SU-DHL-6 (cell line): ENCODE measurements at regions not wholly inside any gene's neighbourhood (a gene's known extent, or its start where the extent isn't known, plus 50 kb on each side); places are given as distances from the start of the nearest gene placed in this dataset.

Source experiments
- H2AFZ ChIP-seq: fragments of 200-600 bp; sonication (generic); 2 replicates; pipeline ENCODE4 v1.6.1; 2014; ENCODE audit warnings: low read depth, mild to moderate bottlenecking, moderate library complexity, mixed read lengths, antibody characterized with exemption, low read length; ENCODE audit not compliant: severe bottlenecking
- H3F3A ChIP-seq: fragments of 200-600 bp; shearing (Covaris generic); 2 replicates; pipeline ENCODE4 v1.6.0; 2016; ENCODE audit warnings: antibody characterized with exemption, mild to moderate bottlenecking; ENCODE audit not compliant: insufficient read depth
- H3K27ac ChIP-seq: fragments of 200-600 bp; sonication (generic); 2 replicates; pipeline ENCODE4 v1.5.1; 2016; ENCODE audit warnings: low read depth, mild to moderate bottlenecking, low read length, moderate library complexity, mixed read lengths
- H3K27me3 ChIP-seq: fragments of 200-600 bp; sonication (generic), shearing (Covaris generic); 2 replicates; pipeline ENCODE4 v1.6.0; 2014; ENCODE audit warnings: mild to moderate bottlenecking, low read length
- H3K36me3 ChIP-seq: fragments of 200-600 bp; sonication (generic); 2 replicates; pipeline ENCODE4 v1.6.1; 2014; ENCODE audit warnings: mild to moderate bottlenecking, low read length, mixed read lengths
- H3K4me2 ChIP-seq: fragments of 300-600, 200-600 bp; shearing (Covaris generic), sonication (generic); 2 replicates; pipeline ENCODE4 v1.6.0; 2014; ENCODE audit warnings: low read length, low read depth, mild to moderate bottlenecking; ENCODE audit not compliant: poor library complexity, severe bottlenecking
- H3K4me3 ChIP-seq: fragments of 200-600 bp; sonication (generic); 2 replicates; pipeline ENCODE4 v1.5.1; 2014; ENCODE audit warnings: antibody characterized with exemption, low read length, mild to moderate bottlenecking, mixed read lengths; ENCODE audit not compliant: insufficient read depth, poor library complexity, severe bottlenecking
- H3K79me2 ChIP-seq: fragments of 200-600 bp; sonication (generic); 2 replicates; pipeline ENCODE4 v1.6.1; 2014; ENCODE audit warnings: mild to moderate bottlenecking, low read length, moderate library complexity; ENCODE audit not compliant: insufficient read depth
- H3K9ac ChIP-seq: fragments of 200-600 bp; sonication (generic); 2 replicates; pipeline ENCODE4 v1.7.0; 2014; ENCODE audit warnings: mild to moderate bottlenecking, low read length
- H3K9me2 ChIP-seq: fragments of 200-600 bp; sonication (generic); replicated peaks from 2 replicates; pipeline ENCODE4 v1.6.1; 2014; ENCODE audit warnings: low read length; ENCODE audit not compliant: insufficient read depth
- H3K9me3 ChIP-seq: fragments of 200-600 bp; sonication (generic); 2 replicates; pipeline ENCODE4 v1.6.1; 2014; ENCODE audit warnings: low read length, mixed read lengths; ENCODE audit not compliant: insufficient read depth
- H4K20me1 ChIP-seq: fragments of 200-600 bp; sonication (generic); 2 replicates; pipeline ENCODE4 v1.6.1; 2014; ENCODE audit warnings: low read depth, mild to moderate bottlenecking, antibody characterized with exemption, low read length, moderate library complexity, mixed read lengths
- CTCF ChIP-seq: fragments of 200-600 bp; sonication (generic); IDR thresholded peaks from one replicate; pipeline ENCODE4 v1.5.1; 2017; ENCODE audit warnings: antibody characterized with exemption, mild to moderate bottlenecking, low read length, moderate library complexity; ENCODE audit not compliant: insufficient read depth, poor library complexity, severe bottlenecking
- EZH2phosphoT487 ChIP-seq: fragments of 200-600 bp; sonication (generic), shearing (Covaris generic); conservative IDR thresholded peaks from 2 replicates; pipeline ENCODE4 v1.6.1; 2018; ENCODE audit warnings: mild to moderate bottlenecking, antibody characterized with exemption, low read length, moderate library complexity, mixed read lengths

DNA sequence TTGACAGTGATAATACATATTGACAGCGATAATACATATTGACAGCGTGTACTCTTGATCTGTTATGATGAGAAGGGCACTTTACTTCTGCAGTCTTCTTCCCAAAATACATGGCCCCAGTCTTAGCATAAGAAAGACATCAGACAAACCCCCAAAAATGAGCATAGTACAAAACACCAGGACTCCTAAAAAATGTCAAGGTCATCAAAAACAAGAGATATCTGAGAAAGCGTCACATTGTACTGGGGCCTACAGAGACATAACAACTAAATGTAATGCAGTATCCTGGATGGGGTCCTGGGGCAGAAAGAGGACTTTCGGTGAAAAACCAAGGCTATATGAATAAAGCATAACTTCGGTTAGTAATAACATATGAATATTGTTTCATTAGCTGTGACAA is 731.5 kb upstream of the SGCG start:
- H3K27ac ChIP-seq = no peak overlapping the region
- no peaks in the 10 kb centered on the region for H3K27me3 ChIP-seq
- TF ChIP-seq CTCF (no peak), EZH2phosphoT487 (no peak)
- H4K20me1 ChIP-seq = no peaks in the 10 kb centered on the region
- H3K79me2 ChIP-seq = no peaks in the 10 kb centered on the region
- no peak overlapping the region for H3K9ac ChIP-seq
- no peak overlapping the region for H3K4me3 ChIP-seq
- H3K36me3 ChIP-seq = no peaks in the 10 kb centered on the region
- H3K9me2 ChIP-seq = no peaks in the 10 kb centered on the region; the same call in 1 of the 2 replicates
- H3K4me2 ChIP-seq = no peak overlapping the region
- H2AFZ ChIP-seq = no peak overlapping the region
- H3F3A ChIP-seq = no peaks in the 10 kb centered on the region
- H3K9me3 ChIP-seq = no peaks in the 10 kb centered on the region

DNA sequence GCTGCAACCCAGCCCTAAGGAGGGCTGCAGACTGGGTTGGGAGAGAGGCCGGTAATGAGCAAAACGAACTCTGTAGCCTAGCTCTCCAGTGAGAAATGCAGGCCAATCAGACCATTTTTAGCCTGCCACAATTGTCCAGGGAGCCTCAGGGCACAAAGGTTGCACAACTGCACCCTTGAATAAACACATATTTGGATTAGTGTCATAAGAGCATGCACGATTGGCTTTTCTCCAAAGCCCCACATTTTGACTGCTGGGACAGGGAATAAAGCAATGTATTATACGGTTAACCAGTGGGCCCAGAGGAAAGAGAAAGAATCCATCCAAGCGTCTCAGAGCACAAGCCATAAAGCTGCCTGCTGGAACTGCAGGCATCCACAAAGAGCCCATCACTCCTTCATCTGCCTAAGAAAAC is 729.4 kb upstream of the SGCG start:
- Histone ChIP-seq H3K9me2 (no peaks in the 10 kb centered on the region; the same call in 1 of the 2 replicates), H2AFZ (no peak overlapping the region), H3K27ac (no peak overlapping the region), H4K20me1 (no peaks in the 10 kb centered on the region), H3K4me3 (no peak overlapping the region), H3F3A (no peaks in the 10 kb centered on the region), H3K4me2 (no peak overlapping the region), H3K36me3 (no peaks in the 10 kb centered on the region), H3K9me3 (no peaks in the 10 kb centered on the region), H3K27me3 (no peaks in the 10 kb centered on the region), H3K9ac (no peak overlapping the region), H3K79me2 (no peaks in the 10 kb centered on the region)
- no peak for TF ChIP-seq CTCF
- no peak for TF ChIP-seq EZH2phosphoT487

GRCh38 chr13:22454586-22454985 is 726.2 kb upstream of the SGCG start:
- TF ChIP-seq EZH2phosphoT487 (no peak), CTCF (no peak)
- Histone ChIP-seq H3K27ac (no peak overlapping the region), H3K9ac (no peak overlapping the region), H3K9me3 (no peaks in the 10 kb centered on the region), H3K79me2 (no peaks in the 10 kb centered on the region), H2AFZ (no peak overlapping the region), H3K27me3 (no peaks in the 10 kb centered on the region), H3K4me2 (no peak overlapping the region), H4K20me1 (no peaks in the 10 kb centered on the region), H3F3A (no peaks in the 10 kb centered on the region), H3K9me2 (no peaks in the 10 kb centered on the region), H3K36me3 (no peaks in the 10 kb centered on the region), H3K4me3 (no peak overlapping the region)
